GM19455 (cell line): ENCODE measurements at regions not wholly inside any gene's neighbourhood (a gene's known extent, or its start where the extent isn't known, plus 50 kb on each side); places are given as distances from the start of the nearest gene placed in this dataset.
"Not testable (repeated sequence)": the region's sequence is repeated elsewhere in the genome, so short reads cannot be mapped to it uniquely, and the experiment has no call there.

Experiments used
- ATAC-seq: cut with Tn5 transposase; IDR thresholded peaks from one replicate; pipeline ENCODE4 v1.9.1; 2021; ENCODE audit not compliant: unreplicated experiment

DNA sequence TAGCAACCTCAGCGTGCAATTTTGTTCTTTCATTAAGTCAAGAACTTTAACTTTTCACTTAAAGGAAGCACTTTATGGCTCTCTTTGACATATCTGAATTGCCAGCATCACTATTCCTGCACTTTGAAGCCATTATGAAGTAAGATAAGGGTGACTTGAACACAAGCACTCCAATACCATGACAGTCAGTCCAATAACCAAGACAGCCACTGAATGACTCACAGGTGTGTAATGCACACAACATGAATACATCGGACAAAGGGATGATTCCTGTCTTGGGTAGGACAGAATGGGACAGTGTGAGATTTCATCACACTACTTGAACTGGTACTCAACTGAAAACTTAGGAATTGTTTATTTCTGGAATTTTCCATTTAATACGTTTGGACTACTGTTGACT is 233.7 kb upstream of the IPO5 start:
- no peak for ATAC-seq

DNA sequence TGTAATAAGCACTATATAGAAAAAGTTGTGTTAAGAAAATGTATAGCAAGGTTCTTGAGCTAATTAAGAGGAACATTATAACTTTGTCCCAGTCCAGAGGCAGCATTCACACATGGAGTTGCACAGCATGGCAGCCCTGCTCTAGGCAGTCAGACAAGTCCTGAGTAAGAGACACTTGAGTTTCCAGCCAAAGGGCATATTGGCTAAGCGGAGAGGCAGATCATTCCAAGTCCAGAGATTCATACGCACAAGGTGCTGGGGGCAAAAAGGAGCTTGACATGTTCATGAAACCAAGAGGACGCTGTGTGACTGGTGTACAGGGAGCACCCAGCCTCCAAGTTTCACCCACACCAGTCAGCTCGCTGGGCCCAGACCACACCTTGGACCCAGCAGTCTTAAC is 232.6 kb upstream of the IPO5 start:
- no peak for ATAC-seq

DNA sequence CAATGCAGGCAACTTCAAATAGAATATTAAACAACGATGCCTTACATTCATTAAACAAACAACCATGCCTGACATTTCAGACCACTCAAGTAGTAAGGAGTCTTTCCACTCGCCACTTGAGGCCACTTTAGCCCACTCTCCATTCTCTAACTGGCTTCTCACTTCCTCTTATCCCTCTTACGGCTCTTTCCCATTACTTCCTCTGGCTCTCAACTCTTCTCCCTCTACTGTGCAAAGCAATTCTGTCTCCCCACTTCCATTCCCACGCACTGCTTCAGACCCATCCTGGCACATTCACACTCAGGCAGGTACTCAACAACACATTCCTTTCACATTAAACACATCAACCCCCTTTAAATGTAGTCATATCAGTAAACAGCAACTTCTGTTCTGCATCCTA is 229.8 kb upstream of the IPO5 start:
- no peak for ATAC-seq

- no peak for ATAC-seq
Observed at GRCh38 chr13:97724450-97724849, 229.0 kb upstream of the IPO5 start.

DNA sequence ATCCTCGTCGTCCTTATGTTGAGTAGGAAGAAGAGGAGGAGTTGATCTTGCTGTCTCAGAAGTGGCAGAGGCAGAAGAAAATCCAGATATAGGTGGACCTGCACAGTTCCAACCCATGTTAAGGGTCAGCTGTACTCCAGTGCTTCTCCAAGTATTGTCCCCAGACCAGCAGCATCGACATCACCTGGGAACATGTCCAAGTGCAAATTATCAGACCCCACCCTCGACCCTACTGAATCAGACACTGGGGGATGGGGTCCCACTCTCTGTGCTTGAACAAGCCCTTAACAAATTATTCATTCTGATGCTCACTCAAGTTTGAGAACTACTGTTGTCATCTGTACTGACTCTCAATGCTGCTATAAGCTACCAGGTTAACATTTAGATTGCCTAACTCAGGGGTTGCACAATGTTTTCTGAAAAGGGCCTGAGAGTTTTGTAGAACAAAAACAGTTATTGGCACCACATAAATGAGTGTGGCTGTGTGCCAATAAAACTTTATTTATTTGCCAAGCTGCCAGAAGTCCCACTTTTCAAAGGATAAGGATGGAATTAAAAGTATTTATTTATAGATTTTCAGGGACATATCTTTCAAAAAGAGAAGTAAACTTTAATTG is 226.7 kb upstream of the IPO5 start:
- no peak for ATAC-seq

- ATAC-seq, result no peak
Observed at GRCh38 chr13:97727991-97728390, 225.5 kb upstream of the IPO5 start.

DNA sequence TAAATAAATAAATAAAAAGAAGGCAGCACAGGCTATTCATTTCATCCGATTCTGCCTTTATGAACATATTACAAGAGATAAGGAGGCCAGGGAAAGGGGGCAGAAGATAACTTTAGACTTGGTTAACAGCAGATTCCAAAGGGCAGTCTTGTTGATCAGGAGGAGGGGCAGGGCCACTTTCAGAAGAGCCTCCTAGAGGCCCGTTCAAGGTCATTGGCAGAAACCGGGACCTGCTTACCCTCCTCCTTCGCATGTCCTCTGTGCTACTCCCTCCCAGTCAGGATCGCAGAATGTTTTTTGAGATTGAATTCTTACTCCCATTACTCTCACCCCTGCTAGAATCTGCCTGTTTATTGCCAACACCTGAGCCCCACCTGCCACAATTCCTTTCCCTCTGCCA is 217.0 kb upstream of the IPO5 start:
- ATAC-seq, result no peak

DNA sequence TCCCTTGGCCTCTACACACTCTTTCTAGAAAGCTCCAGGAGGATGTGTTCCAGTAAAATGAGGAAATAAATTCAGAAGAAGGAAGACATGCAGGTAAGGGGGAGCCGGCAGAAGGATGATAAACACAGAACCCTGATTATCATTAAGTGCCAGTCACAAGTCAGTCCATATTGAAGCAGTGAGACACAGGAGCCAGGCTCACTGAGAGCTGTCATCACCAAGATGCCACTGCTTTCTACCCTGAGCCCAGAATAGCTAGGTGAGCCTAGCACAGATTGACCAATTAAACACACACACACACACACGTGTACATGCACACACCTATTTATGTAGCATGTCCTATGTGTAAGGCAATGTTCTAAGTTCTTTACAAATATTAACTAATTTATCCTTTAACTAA is 211.4 kb upstream of the IPO5 start:
- no peak for ATAC-seq

DNA sequence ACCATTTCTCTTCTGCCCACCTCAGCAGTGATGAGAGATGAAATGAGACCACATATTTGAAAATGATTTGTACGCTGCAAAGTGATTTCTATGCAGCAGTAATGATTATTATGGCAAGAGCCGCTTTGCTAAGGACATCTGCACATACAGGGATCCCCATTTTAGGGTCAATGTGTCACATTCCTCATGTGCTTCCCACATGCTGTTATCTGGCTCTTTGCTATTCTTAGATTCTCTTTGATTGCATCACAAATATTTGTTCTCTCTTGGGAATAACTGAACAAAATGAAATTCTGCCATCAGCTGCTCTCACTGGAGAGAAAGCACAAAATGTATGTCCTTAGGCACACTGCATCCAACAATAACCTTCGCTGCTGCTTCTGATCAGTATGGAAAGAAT is 209.5 kb upstream of the IPO5 start:
- no peak for ATAC-seq

DNA sequence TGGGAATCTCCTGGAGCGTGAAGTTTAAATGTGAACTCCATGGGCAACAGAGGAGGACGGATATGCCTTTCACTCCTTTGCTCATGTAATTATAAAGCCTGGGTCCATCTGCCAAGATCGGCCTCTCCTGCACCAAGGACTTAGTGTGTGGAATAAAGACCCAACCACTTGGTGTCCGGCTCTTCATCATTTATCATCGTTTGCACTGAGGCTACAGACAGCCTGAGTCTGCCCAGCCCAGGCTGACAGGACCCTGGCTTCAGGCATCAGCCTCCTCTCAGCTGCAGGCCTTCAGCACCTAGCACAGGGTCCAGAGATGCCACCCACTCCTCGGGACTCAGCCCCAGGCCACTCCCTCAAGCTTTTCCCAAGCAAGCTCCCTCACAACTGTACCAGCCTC is 206.8 kb upstream of the IPO5 start:
- no peak for ATAC-seq

DNA sequence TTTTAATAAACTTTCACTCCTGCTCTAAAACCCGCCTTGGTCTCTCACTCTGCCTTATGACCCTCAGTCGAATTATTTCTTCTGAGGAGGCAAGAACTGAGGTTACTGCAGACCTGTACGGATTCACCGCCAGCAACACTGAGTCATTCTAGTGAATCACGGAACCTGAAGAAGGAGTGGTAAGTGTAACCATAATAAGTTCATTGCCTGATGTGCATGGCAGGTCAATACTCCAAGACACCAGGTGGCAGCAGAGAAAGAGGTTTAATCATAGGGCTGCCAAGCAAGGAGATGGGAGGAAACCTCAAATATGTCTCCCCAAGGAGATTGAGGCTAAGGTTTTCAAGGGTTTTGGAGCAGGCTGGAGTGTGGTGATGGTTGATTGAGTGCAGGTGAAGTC is 204.3 kb upstream of the IPO5 start:
- ATAC-seq, result no peak

- no peak for ATAC-seq
Observed at GRCh38 chr13:97751477-97751876, 202.0 kb upstream of the IPO5 start.

DNA sequence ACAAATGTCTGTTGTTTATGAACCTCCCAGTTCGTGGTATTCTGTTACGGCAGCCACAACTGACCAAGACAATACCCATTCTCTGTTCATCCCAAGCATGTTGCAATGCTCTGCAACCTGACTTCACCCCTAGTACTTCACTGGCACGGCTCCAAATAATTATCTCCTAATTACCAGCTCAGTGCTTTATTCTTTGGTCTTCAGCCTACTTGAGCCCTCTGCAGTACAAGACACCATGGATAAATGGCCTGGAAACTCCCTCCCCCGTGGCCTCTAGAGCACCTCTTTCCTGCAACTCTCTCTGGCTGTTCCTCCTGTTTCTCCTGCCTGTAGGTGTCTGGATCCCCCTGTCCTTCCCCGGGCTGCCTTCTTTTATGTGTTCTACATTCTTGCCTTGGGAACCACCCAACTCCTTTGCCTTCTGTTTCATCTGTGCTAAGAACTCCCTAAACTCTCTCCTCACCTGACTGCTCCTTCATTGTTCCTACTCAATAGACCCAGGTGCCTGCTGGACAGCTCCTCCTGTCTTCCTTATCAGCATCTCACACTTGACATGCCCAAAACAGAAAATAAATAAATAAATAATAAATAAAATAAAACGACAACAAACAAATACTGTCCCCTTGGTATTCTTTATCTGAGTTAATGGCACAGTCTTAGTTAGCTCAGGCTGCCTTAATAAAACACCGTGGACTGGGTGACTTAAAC is 200.4 kb upstream of the IPO5 start:
- no peak for ATAC-seq

DNA sequence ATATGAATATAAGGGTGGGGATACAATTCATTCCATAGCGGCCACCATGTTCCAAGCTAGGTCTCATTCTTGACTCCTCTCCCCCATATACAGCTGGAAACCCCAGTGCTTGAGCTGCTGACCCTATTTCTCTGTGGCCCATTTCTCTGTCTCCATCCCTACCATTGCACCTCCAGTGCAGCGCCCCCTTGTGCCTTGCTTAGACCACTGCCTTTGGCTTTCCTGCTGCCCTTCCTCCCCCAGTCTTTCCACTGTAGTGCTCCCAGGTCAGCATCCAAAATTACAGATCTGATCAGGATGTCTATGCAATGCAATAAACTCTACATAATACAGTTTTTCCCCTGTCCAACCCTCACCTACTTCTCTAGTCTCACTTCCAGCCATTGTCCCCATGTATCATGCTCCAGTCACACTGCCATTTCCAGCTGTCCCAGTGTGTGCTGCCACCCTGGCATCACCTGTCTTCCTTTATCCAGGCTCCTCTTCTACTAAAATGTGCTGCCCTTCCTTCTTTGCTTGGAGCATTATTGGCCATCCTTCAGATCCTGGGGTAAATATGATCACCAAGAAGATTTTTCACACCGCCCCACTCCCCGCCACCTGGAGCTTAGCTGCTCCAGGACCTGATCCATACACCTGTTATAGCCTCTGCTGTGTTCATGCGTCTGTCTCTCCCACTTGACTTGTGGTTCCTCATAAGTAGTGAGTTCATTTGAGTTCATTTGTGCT is 199.4 kb upstream of the IPO5 start:
- no peak for ATAC-seq

DNA sequence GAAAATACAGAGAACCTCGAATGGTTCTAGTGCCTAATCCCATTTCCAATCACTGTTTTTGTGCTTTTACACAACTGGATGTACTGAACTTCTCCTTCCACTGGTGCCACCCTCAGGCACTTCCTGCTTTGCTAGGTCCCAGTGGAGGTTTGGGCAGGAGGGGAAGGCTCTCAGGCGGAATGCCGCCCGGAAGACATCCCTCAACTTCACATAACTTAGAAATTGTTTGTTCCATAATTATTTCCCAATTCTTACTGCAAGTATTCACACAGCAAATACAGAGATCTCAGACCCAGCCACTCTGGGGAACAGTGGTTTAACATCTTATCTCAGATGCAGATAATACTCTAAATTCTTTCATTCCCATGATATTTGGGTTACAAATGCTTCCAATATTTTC is 195.7 kb upstream of the IPO5 start:
- ATAC-seq, result no peak

DNA sequence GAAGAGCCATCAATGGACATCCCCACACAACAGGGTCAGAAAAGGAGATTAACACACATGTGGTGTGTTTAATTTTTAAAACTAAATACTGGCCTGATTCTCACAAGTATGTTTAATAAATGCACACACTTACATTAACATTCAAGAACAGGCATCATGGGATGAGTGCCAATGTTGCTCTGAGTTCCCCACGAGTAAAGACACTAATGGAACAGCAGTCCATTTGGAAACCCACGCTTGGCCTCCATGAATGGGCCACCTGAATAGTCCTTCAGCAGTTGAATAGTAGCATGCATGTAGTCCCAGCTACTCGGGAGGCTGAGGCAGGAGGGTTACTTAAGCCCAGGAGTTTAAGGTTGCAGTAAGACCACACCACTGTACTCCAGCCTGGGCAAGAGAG is 195.2 kb upstream of the IPO5 start:
- no peak for ATAC-seq

DNA sequence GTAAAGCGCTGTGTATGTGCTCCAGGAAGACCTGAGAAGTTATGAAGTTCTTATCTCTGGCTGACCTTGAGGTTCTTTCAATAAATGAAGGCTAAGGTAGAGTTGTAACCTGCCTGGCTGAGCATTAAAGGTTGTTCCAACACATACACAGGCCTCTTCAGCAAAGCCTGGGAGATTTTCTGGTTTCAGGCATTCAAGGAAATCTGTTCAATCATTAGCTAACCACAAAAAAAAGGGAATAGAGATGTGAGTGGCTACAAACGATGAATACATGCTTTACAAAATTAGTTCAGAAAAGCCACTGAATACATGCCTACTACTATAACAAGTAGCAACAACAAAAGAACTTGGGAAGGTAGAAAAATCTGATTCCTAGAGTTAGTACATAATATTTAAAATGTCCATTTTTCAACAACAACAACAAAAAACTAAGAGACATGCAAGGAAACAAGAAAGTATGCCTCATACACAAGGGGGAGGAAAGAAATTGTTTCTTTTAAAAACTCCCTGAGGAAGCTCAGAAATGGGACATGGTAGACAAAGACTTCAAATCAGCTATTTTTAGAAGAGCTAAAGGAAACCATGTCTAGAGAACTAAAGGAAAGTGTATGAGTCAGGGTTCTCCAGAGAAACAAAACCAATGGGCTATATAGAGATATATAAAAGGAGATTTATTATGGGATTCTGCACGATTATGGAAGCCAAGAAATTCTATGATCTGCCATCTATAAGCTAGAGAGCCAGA is 191.5 kb upstream of the IPO5 start:
- no peak for ATAC-seq

DNA sequence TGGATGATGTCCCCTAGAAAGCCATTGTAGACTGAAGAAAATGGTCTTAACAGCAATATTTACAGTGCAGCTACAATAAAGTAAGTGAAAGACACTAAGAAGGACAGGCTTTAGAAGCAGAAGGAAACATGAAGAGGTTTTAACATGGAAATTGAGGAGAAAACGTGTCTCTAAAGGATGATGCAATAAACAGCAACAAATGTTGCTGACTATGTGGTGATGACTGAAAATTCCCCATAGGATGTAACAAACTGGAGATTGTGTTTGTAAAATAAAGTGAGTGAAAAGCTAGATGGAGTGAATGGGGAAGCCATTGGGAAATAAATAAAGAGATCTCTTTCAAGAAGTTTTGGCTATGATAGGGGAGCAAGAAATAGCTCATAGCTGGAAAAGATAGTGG is 186.7 kb upstream of the IPO5 start:
- ATAC-seq, result no peak

DNA sequence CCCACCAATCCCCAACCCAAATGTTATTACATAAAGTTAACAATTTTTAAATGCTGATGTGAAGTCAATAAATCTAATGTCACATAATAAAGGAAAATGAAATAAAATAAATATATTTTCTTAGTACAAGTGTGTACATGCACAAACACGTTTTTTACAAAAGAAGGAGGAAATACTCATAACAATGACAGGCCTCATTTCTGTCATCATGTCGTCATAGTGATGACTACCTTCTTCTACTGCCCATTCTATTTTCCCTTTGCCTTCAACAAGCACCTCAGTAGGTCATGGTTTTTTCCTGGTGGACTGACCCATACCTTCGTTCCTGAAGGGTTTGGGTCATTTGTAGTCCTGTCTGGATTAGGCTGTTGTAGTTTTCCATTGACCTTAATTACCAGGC is 185.3 kb upstream of the IPO5 start:
- ATAC-seq, result no peak

GRCh38 chr13:97770231-97770630 is 183.2 kb upstream of the IPO5 start:
- ATAC-seq, result not testable (repeated sequence)

GRCh38 chr13:97772466-97772865 is 181.0 kb upstream of the IPO5 start:
- not testable (repeated sequence) for ATAC-seq
